CD4-positive, alpha-beta T cell (primary cell): ENCODE measurements at regions not wholly inside any gene's neighbourhood (a gene's known extent, or its start where the extent isn't known, plus 50 kb on each side); places are given as distances from the start of the nearest gene placed in this dataset.

Experiments
- ATAC-seq: fragments of 200-7000 bp; cut with Tn5 transposase; one replicate; pipeline ENCODE4 v1.10.0; 2022; ENCODE audit warnings: mild to moderate bottlenecking; ENCODE audit not compliant: poor library complexity
- CTCF ChIA-PET: fragments of 350-600 bp; sonication (Branson Sonifier 250); formaldehyde crosslinking; loops from one replicate; lab custom pipeline; 2021; ENCODE audit warnings: antibody characterized with exemption, inconsistent platforms; lab: Charles Lee
- POLR2A ChIA-PET: fragments of 350-600 bp; sonication (Branson Sonifier 250); formaldehyde crosslinking; loops from one replicate; lab custom pipeline; 2021; ENCODE audit warnings: antibody characterized with exemption, inconsistent platforms; lab: Charles Lee
- DNase-seq, 14 experiments: peaks; one replicate each; pipeline ENCODE4 v3.0.0-alpha.2; 2013 to 2020; ENCODE audit warnings: mixed read lengths in 2 of 14
- H3K27ac ChIP-seq, 2 donors: one replicate each; pipeline versions ENCODE4 v1.5.1 to v1.7.0; 2013; ENCODE audit warnings: low read length in 2 of 2, low read depth in 1 of 2, mild to moderate bottlenecking in 1 of 2
- H3K27me3 ChIP-seq, 2 experiments: 1 replicate in 1 of 2; 2 replicates in 1 of 2; pipeline versions ENCODE4 v1.6.1 to v1.7.0; 2013; ENCODE audit warnings: low read length in 2 of 2, control low read depth in 1 of 2, mild to moderate bottlenecking in 1 of 2, moderate library complexity in 1 of 2; ENCODE audit not compliant: insufficient read depth in 2 of 2, control insufficient read depth in 1 of 2
- H3K36me3 ChIP-seq: one replicate; pipeline ENCODE4 v1.6.1; 2013; ENCODE audit warnings: low read length, control low read depth; ENCODE audit not compliant: insufficient read depth
- H3K4me1 ChIP-seq: one replicate; pipeline ENCODE4 v1.6.1; 2013; ENCODE audit warnings: low read length, control low read depth; ENCODE audit not compliant: insufficient read depth
- H3K4me3 ChIP-seq: one replicate; pipeline ENCODE4 v1.5.1; 2013; ENCODE audit warnings: mild to moderate bottlenecking, low read length, moderate library complexity
- H3K9me3 ChIP-seq, 2 experiments: 1 replicate in 1 of 2; 2 replicates in 1 of 2; pipeline versions ENCODE4 v1.6.1 to v1.7.0; 2013; ENCODE audit warnings: low read length in 2 of 2, mild to moderate bottlenecking in 2 of 2, control low read depth in 1 of 2, moderate library complexity in 1 of 2; ENCODE audit not compliant: control insufficient read depth in 1 of 2, insufficient read depth in 1 of 2
- H3K27ac Mint-ChIP-seq: one replicate; pipeline ENCODE4 v1.8.0; 2020; ENCODE audit warnings: mixed read lengths
- H3K27me3 Mint-ChIP-seq: one replicate; pipeline ENCODE4 v1.8.0; 2021; ENCODE audit warnings: mixed read lengths
- H3K36me3 Mint-ChIP-seq: one replicate; pipeline ENCODE4 v1.8.0; 2021; ENCODE audit warnings: low read depth, mixed read lengths
- H3K4me1 Mint-ChIP-seq: one replicate; pipeline ENCODE4 v1.8.0; 2021; ENCODE audit warnings: low read depth, mixed read lengths
- H3K4me3 Mint-ChIP-seq: one replicate; pipeline ENCODE4 v1.8.0; 2020; ENCODE audit warnings: mild to moderate bottlenecking, mixed read lengths
- H3K9me3 Mint-ChIP-seq: one replicate; pipeline ENCODE4 v1.8.0; 2020; ENCODE audit warnings: mixed read lengths
- intact Hi-C, 2 experiments: fragments of 100-400 bp; cut with DNase I in 1 of 2; cut with micrococcal nuclease in 1 of 2; formaldehyde crosslinking; loops; one replicate each; pipeline versions ENCODE4 v1.15.1 to v1.9.0; 2023 to 2025; cut with DNase I, micrococcal nuclease
- TF ChIP-seq, protein P1 (sequence below): fragments of 200-600 bp; IDR thresholded peaks from one replicate; pipeline ENCODE4 v1.8.0; 2022; ENCODE audit warnings: antibody characterized with exemption, mild to moderate bottlenecking

DNA sequence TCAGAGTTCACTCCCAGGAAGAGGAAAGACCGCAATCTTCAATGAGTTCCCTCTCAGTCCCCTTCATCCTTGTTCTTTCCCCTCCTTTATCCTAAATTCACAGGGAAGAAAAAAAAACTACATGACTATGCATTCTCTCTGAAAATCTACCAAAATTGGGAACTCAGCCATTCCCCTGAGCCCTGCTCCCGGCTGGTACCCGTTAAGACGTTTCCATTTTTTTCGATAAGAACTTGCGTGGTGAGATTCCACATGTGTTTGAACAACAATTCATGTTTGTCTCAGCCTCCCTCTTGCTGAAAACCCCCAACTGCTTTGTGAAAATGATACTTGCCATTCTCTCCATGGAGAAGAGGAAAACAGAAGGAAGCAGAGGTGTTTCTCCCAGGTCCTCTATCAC is 318.7 kb upstream of the ID2 start:
- peaks cover 4% of the 10 kb centered on the region for H3K4me1 ChIP-seq
- intact Hi-C loops: no loop called here
- Mint-ChIP-seq H3K27me3 (no peaks in the 10 kb centered on the region), H3K4me3 (no peak overlapping the region), H3K27ac (no peak overlapping the region), H3K9me3 (no peaks in the 10 kb centered on the region), H3K4me1 (no peaks in the 10 kb centered on the region), H3K36me3 (no peaks in the 10 kb centered on the region)
- POLR2A ChIA-PET: no interaction called here
- no peaks in the 10 kb centered on the region for H3K9me3 ChIP-seq
- H3K27ac ChIP-seq: no peak overlapping the region
- TF ChIP-seq, protein P1, sequence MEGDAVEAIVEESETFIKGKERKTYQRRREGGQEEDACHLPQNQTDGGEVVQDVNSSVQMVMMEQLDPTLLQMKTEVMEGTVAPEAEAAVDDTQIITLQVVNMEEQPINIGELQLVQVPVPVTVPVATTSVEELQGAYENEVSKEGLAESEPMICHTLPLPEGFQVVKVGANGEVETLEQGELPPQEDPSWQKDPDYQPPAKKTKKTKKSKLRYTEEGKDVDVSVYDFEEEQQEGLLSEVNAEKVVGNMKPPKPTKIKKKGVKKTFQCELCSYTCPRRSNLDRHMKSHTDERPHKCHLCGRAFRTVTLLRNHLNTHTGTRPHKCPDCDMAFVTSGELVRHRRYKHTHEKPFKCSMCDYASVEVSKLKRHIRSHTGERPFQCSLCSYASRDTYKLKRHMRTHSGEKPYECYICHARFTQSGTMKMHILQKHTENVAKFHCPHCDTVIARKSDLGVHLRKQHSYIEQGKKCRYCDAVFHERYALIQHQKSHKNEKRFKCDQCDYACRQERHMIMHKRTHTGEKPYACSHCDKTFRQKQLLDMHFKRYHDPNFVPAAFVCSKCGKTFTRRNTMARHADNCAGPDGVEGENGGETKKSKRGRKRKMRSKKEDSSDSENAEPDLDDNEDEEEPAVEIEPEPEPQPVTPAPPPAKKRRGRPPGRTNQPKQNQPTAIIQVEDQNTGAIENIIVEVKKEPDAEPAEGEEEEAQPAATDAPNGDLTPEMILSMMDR: no peak
- no peak for DNase-seq
- CTCF ChIA-PET: no interaction called here
- no peak for ATAC-seq
- H3K4me3 ChIP-seq: no peak overlapping the region
- H3K27me3 ChIP-seq: no peaks in the 10 kb centered on the region
- H3K36me3 ChIP-seq: no peaks in the 10 kb centered on the region

DNA sequence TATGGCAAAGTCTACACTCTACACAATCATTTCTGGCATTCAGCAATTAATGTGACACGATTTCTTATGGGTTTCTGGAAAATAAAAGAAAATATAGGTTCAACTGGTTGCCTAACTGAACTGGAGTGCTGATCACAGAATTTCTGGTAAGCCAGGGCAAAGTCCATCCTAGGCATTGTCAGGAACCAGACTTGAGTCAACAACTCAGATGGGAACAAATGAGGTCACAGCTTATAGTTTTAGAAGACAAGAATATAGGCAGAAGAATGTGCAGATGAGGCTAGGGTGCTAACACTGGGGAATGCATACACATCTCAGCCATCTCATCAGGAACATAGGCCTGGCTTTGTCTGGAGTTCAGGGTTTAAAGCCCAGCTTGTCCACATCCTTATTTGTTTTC is 317.2 kb upstream of the ID2 start:
- no peaks in the 10 kb centered on the region for H3K27me3 ChIP-seq
- ChIA-PET CTCF (no interaction called here), POLR2A (no interaction called here)
- no peak overlapping the region for H3K27ac Mint-ChIP-seq
- TF ChIP-seq, protein P1: no peak
- no peaks in the 10 kb centered on the region for H3K27me3 Mint-ChIP-seq
- no peaks in the 10 kb centered on the region for H3K9me3 Mint-ChIP-seq
- H3K4me1 ChIP-seq: peaks cover 4% of the 10 kb centered on the region
- intact Hi-C loops: no loop called here
- no peaks in the 10 kb centered on the region for H3K36me3 Mint-ChIP-seq
- DNase-seq (no peak), ATAC-seq (no peak)
- no peak overlapping the region for H3K4me3 Mint-ChIP-seq
- no peaks in the 10 kb centered on the region for H3K4me1 Mint-ChIP-seq
- H3K9me3 ChIP-seq: no peaks in the 10 kb centered on the region
- no peaks in the 10 kb centered on the region for H3K36me3 ChIP-seq
- H3K27ac ChIP-seq: no peak overlapping the region
- no peak overlapping the region for H3K4me3 ChIP-seq

DNA sequence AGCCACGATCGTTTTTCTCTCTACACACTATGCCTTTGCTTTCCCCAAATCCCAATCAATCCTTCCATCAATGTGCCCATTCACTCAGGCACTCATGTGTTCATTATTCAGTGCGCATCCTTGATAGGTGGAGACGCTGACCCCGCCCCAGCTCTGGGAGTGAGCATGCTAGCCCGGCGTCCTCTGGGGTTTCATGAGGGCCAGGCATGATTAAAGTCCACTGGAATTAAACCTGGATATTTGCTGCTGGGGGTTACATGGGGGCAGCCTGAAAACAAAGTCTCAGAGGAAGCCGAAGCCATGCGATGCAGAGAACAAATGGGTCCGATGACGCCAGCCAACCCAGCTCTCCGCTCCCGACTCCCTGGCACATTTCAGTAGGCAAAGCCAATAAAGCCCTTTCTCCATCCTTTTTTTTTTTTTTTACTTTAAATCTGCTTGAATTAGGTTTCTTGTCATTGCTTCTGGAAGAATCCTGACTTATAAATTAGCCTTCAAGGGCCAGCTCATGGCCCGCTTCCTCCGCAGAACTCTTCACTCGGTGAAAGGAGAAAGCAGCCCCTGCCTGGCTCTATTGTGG is 316.4 kb upstream of the ID2 start:
- DNase-seq (no peak), ATAC-seq (no peak)
- no peak overlapping the region for H3K4me3 ChIP-seq
- ChIA-PET POLR2A (no interaction called here), CTCF (no interaction called here)
- Mint-ChIP-seq H3K27me3 (no peaks in the 10 kb centered on the region), H3K4me1 (no peaks in the 10 kb centered on the region), H3K4me3 (no peak overlapping the region), H3K27ac (no peak overlapping the region), H3K36me3 (no peaks in the 10 kb centered on the region), H3K9me3 (no peaks in the 10 kb centered on the region)
- H3K4me1 ChIP-seq: peaks cover 4% of the 10 kb centered on the region
- intact Hi-C loops: no loop called here
- no peaks in the 10 kb centered on the region for H3K9me3 ChIP-seq
- no peaks in the 10 kb centered on the region for H3K36me3 ChIP-seq
- H3K27me3 ChIP-seq: no peaks in the 10 kb centered on the region
- no peak overlapping the region for H3K27ac ChIP-seq
- TF ChIP-seq, protein P1: no peak
